Activated CD4-positive, alpha-beta T cell treated with anti-CD3 and anti-CD28 coated beads, Interleukin-2, amount 10 ng/mL, durations not matched to agents 7 days and 5 days (primary cell): ENCODE measurements at regions not wholly inside any gene's neighbourhood (a gene's known extent, or its start where the extent isn't known, plus 50 kb on each side); places are given as distances from the start of the nearest gene placed in this dataset.

Experiments used
- CTCF ChIA-PET: fragments of 350-600 bp; sonication (Branson Sonifier 250); formaldehyde crosslinking; loops from one replicate; lab custom pipeline; 2021; ENCODE audit warnings: antibody characterized with exemption; lab: Charles Lee
- POLR2A ChIA-PET: fragments of 350-600 bp; sonication (Branson Sonifier 250); formaldehyde crosslinking; loops from one replicate; lab custom pipeline; 2021; ENCODE audit warnings: antibody characterized with exemption; lab: Charles Lee
- DNase-seq: peaks from one replicate; pipeline ENCODE4 v3.0.0-alpha.2; 2020
- H3K27ac Mint-ChIP-seq: one replicate; pipeline ENCODE4 v1.8.0; 2021; ENCODE audit warnings: mild to moderate bottlenecking, moderate library complexity, mixed read lengths
- H3K27me3 Mint-ChIP-seq: one replicate; pipeline ENCODE4 v1.8.0; 2021; ENCODE audit warnings: mixed read lengths
- H3K36me3 Mint-ChIP-seq: one replicate; pipeline ENCODE4 v1.8.0; 2021; ENCODE audit warnings: low read depth, mixed read lengths
- H3K4me1 Mint-ChIP-seq: one replicate; pipeline ENCODE4 v1.8.0; 2021; ENCODE audit warnings: mixed read lengths
- H3K4me3 Mint-ChIP-seq: one replicate; pipeline ENCODE4 v1.8.0; 2021; ENCODE audit warnings: mild to moderate bottlenecking, moderate library complexity, mixed read lengths
- H3K9me3 Mint-ChIP-seq: one replicate; pipeline ENCODE4 v1.8.0; 2021; ENCODE audit warnings: mixed read lengths

- no peaks in the 10 kb centered on the region for H3K36me3 Mint-ChIP-seq
- H3K27ac Mint-ChIP-seq: no peak overlapping the region
These were observed 101.0 kb upstream of the IRX5 start for GRCh38 chr16:54829691-54830090.

GRCh38 chr16:54822892-54823291 is 107.8 kb upstream of the IRX5 start:
- H3K27ac Mint-ChIP-seq: no peak overlapping the region
- ChIA-PET POLR2A (no interaction called here), CTCF (no interaction called here)
- no peaks in the 10 kb centered on the region for H3K27me3 Mint-ChIP-seq
- no peak overlapping the region for H3K4me3 Mint-ChIP-seq
- no peaks in the 10 kb centered on the region for H3K9me3 Mint-ChIP-seq
- H3K4me1 Mint-ChIP-seq: no peaks in the 10 kb centered on the region
- H3K36me3 Mint-ChIP-seq: no peaks in the 10 kb centered on the region
- DNase-seq: no peak

More at GRCh38 chr16:54829691-54830090, 101.0 kb upstream of the IRX5 start:
- POLR2A ChIA-PET: no interaction called here
- no peaks in the 10 kb centered on the region for H3K4me1 Mint-ChIP-seq
- no peaks in the 10 kb centered on the region for H3K27me3 Mint-ChIP-seq
- CTCF ChIA-PET: no interaction called here
- peaks cover 9% of the 10 kb centered on the region for H3K9me3 Mint-ChIP-seq
- no peak overlapping the region for H3K4me3 Mint-ChIP-seq
- no peak for DNase-seq

- CTCF ChIA-PET: no interaction called here
- no peaks in the 10 kb centered on the region for H3K9me3 Mint-ChIP-seq
- H3K4me1 Mint-ChIP-seq: no peaks in the 10 kb centered on the region
- DNase-seq: no peak
- no peaks in the 10 kb centered on the region for H3K36me3 Mint-ChIP-seq
- H3K4me3 Mint-ChIP-seq: no peak overlapping the region
- POLR2A ChIA-PET: no interaction called here
- H3K27me3 Mint-ChIP-seq: no peaks in the 10 kb centered on the region
- H3K27ac Mint-ChIP-seq: no peak overlapping the region
These were observed 108.2 kb upstream of the IRX5 start for GRCh38 chr16:54822492-54822891.

GRCh38 chr16:54821731-54822130 is 108.9 kb upstream of the IRX5 start:
- DNase-seq: no peak
- Mint-ChIP-seq H3K27me3 (no peaks in the 10 kb centered on the region), H3K4me3 (no peak overlapping the region), H3K4me1 (no peaks in the 10 kb centered on the region), H3K9me3 (no peaks in the 10 kb centered on the region), H3K36me3 (no peaks in the 10 kb centered on the region), H3K27ac (no peak overlapping the region)
- ChIA-PET CTCF (no interaction called here), POLR2A (no interaction called here)

GRCh38 chr16:54817940-54818574 is 112.6 kb upstream of the IRX5 start:
- Mint-ChIP-seq H3K27me3 (peaks cover 2% of the 10 kb centered on the region), H3K36me3 (no peaks in the 10 kb centered on the region), H3K4me3 (no peak overlapping the region), H3K4me1 (no peaks in the 10 kb centered on the region), H3K27ac (no peak overlapping the region), H3K9me3 (no peaks in the 10 kb centered on the region)
- no peak for DNase-seq
- ChIA-PET POLR2A (no interaction called here), CTCF (no interaction called here)

GRCh38 chr16:54817432-54817831 is 113.2 kb upstream of the IRX5 start:
- Mint-ChIP-seq H3K36me3 (no peaks in the 10 kb centered on the region), H3K4me1 (no peaks in the 10 kb centered on the region), H3K9me3 (no peaks in the 10 kb centered on the region), H3K4me3 (no peak overlapping the region), H3K27me3 (peaks cover 5% of the 10 kb centered on the region), H3K27ac (no peak overlapping the region)
- CTCF ChIA-PET: no interaction called here
- no peak for DNase-seq
- POLR2A ChIA-PET: no interaction called here

GRCh38 chr16:54816471-54816870 is 114.2 kb upstream of the IRX5 start:
- no peaks in the 10 kb centered on the region for H3K9me3 Mint-ChIP-seq
- H3K4me1 Mint-ChIP-seq: no peaks in the 10 kb centered on the region
- peaks cover 5% of the 10 kb centered on the region for H3K27me3 Mint-ChIP-seq
- CTCF ChIA-PET: no interaction called here
- no peak overlapping the region for H3K4me3 Mint-ChIP-seq
- POLR2A ChIA-PET: no interaction called here
- no peak overlapping the region for H3K27ac Mint-ChIP-seq
- DNase-seq: no peak
- H3K36me3 Mint-ChIP-seq: no peaks in the 10 kb centered on the region

GRCh38 chr16:54815177-54815576 is 115.5 kb upstream of the IRX5 start:
- peaks cover 5% of the 10 kb centered on the region for H3K27me3 Mint-ChIP-seq
- H3K4me3 Mint-ChIP-seq: no peak overlapping the region
- DNase-seq: no peak
- no peaks in the 10 kb centered on the region for H3K4me1 Mint-ChIP-seq
- ChIA-PET CTCF (no interaction called here), POLR2A (no interaction called here)
- H3K9me3 Mint-ChIP-seq: no peaks in the 10 kb centered on the region
- H3K27ac Mint-ChIP-seq: no peak overlapping the region
- no peaks in the 10 kb centered on the region for H3K36me3 Mint-ChIP-seq

GRCh38 chr16:54813778-54814177 is 116.9 kb upstream of the IRX5 start:
- no peak overlapping the region for H3K27ac Mint-ChIP-seq
- no peaks in the 10 kb centered on the region for H3K36me3 Mint-ChIP-seq
- no peak for DNase-seq
- H3K9me3 Mint-ChIP-seq: no peaks in the 10 kb centered on the region
- ChIA-PET POLR2A (no interaction called here), CTCF (interaction anchor here (0.7 kb wide), 1 partner anchor 1769 kb away, joined by 3 read pairs; no protein-coding TSS in a partner anchor)
- H3K4me3 Mint-ChIP-seq: no peak overlapping the region
- H3K4me1 Mint-ChIP-seq: no peaks in the 10 kb centered on the region
- H3K27me3 Mint-ChIP-seq: peaks cover 5% of the 10 kb centered on the region

GRCh38 chr16:54812229-54812628 is 118.4 kb upstream of the IRX5 start:
- Mint-ChIP-seq H3K27ac (no peak overlapping the region), H3K36me3 (no peaks in the 10 kb centered on the region), H3K27me3 (peaks cover 5% of the 10 kb centered on the region), H3K9me3 (no peaks in the 10 kb centered on the region), H3K4me1 (no peaks in the 10 kb centered on the region), H3K4me3 (no peak overlapping the region)
- CTCF ChIA-PET: no interaction called here
- POLR2A ChIA-PET: no interaction called here
- DNase-seq: no peak

- H3K36me3 Mint-ChIP-seq: no peaks in the 10 kb centered on the region
- ChIA-PET CTCF (no interaction called here), POLR2A (no interaction called here)
- no peaks in the 10 kb centered on the region for H3K9me3 Mint-ChIP-seq
- no peak overlapping the region for H3K27ac Mint-ChIP-seq
- H3K4me3 Mint-ChIP-seq: no peak overlapping the region
- peaks cover 5% of the 10 kb centered on the region for H3K27me3 Mint-ChIP-seq
- no peak for DNase-seq
- no peaks in the 10 kb centered on the region for H3K4me1 Mint-ChIP-seq
These were observed 121.8 kb upstream of the IRX5 start for GRCh38 chr16:54808890-54809289.

GRCh38 chr16:54806881-54807360 is 123.7 kb upstream of the IRX5 start:
- POLR2A ChIA-PET: no interaction called here
- no peak for DNase-seq
- CTCF ChIA-PET: no interaction called here
- Mint-ChIP-seq H3K36me3 (no peaks in the 10 kb centered on the region), H3K9me3 (no peaks in the 10 kb centered on the region), H3K27ac (no peak overlapping the region), H3K4me1 (no peaks in the 10 kb centered on the region), H3K27me3 (no peaks in the 10 kb centered on the region), H3K4me3 (no peak overlapping the region)

GRCh38 chr16:54806378-54806777 is 124.3 kb upstream of the IRX5 start:
- no peaks in the 10 kb centered on the region for H3K36me3 Mint-ChIP-seq

GRCh38 chr16:54805648-54806047 is 125.0 kb upstream of the IRX5 start:
- Mint-ChIP-seq H3K27ac (no peak overlapping the region), H3K4me1 (no peaks in the 10 kb centered on the region), H3K9me3 (no peaks in the 10 kb centered on the region), H3K36me3 (no peaks in the 10 kb centered on the region), H3K27me3 (no peaks in the 10 kb centered on the region), H3K4me3 (no peak overlapping the region)
- ChIA-PET POLR2A (no interaction called here), CTCF (no interaction called here)
- DNase-seq: no peak

More at GRCh38 chr16:54806378-54806777, 124.3 kb upstream of the IRX5 start:
- no peak for DNase-seq
- no peaks in the 10 kb centered on the region for H3K4me1 Mint-ChIP-seq
- no peak overlapping the region for H3K27ac Mint-ChIP-seq
- H3K27me3 Mint-ChIP-seq: no peaks in the 10 kb centered on the region
- no peaks in the 10 kb centered on the region for H3K9me3 Mint-ChIP-seq
- H3K4me3 Mint-ChIP-seq: no peak overlapping the region
- POLR2A ChIA-PET: no interaction called here
- CTCF ChIA-PET: no interaction called here
